GM19035 (cell line): ENCODE measurements at regions not wholly inside any gene's neighbourhood (a gene's known extent, or its start where the extent isn't known, plus 50 kb on each side); places are given as distances from the start of the nearest gene placed in this dataset.

Experiments used
- ATAC-seq: cut with Tn5 transposase; IDR thresholded peaks from one replicate; pipeline ENCODE4 v1.9.1; 2021; ENCODE audit not compliant: unreplicated experiment

DNA sequence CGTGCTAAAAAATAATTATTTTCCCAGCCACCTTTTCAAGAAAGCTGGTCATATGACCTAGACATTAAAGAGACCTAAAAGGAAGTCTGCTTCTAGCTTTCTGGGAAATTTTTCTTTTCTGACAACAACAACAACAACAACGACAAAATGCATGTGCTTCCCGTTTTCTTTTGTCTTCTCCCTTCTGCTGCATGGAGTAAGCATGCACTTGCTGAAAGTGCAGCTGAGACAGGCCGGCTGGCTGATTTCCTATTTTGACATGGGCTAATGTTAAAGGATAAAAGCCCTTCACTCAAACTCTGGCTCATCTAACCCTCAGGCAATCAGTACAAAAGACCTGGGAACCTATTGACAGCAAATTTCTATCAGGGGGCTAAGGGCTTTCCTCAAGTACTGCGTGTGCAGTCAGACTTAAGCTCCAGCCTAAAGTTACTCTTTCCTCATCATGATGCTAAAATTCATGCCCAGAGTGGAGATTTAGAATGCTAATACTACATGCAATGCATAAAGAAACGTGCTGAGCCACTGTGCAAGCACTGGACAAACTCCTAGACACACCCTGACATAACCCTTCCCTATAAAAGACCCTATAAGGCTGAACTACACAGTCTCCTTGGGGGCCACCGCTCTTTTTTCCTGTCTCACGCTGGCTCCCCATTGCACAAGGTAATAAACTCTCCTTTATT lies 811.1 kb downstream of the UQCRFS1 start:
- ATAC-seq = no peak

DNA sequence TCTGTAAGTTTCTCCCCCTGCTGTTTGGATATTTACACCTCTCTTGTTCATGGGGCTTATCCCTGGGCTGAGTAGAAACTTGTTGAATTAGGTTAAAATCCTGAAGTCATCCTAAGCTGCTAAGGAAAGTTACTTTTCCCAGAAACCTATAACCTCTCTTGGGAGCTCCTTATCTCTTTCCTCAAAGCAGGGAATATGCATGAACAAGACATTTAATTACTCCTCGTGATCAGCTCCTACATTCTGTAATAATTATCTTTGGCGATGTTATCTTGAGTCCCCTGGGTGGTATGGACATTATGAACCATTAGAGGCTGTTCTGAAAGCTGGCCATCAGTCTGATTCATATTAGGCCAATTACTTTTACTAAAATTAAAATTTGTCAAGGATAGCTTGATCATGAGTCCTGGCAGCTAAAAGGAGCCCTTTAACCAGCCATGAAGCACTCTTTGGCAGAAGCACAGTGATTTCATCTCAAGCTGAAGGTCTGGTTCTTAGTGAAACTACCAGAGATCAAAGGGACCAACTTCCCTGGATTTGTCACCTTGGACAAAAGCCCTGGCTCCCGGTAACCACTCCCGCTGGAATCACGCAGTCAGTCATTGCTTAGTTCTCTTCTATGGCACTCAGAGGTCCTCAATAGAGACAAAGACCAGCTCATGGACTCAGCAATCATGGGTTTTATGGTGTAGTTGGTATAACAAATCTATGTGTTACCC lies 811.8 kb downstream of the UQCRFS1 start:
- ATAC-seq = no peak

DNA sequence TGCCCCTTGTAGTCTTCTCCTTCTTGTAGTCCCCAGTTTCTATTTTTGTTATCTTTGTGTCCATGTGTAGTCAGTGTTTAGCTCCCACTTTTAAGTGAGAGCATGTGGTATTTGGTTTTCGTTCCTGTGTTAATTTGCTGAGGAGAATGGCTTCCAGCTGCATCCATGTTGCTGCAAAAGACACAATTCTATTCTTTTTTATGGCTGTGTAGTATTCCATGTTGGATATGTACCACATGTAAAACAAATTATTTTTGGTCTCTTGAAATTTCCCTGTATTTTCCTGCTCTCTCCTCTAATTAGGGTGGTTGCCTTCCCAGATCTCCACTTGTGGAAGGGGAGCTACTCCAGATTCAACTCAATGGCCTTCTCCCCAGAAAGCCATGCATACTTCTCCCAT lies 813.8 kb downstream of the UQCRFS1 start:
- no peak for ATAC-seq

DNA sequence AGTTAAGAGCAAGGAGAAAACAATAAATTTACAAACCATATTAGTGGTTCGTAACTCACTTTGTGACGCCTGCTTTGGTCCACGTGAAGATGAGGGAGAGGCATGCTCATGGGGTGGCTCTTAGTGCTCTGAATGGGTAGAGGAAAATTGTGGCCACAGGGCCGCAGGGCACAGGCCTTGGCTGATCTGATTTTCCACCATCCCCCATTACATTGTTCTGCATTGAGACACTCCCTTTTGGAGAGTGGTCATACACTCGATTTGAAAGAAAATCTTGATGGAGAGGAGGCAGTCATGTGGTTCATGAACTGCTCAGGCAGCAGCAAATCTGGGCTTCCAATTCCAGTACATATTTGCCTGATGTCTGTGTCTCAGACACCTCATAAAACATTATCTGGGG lies 815.2 kb downstream of the UQCRFS1 start:
- ATAC-seq = no peak

DNA sequence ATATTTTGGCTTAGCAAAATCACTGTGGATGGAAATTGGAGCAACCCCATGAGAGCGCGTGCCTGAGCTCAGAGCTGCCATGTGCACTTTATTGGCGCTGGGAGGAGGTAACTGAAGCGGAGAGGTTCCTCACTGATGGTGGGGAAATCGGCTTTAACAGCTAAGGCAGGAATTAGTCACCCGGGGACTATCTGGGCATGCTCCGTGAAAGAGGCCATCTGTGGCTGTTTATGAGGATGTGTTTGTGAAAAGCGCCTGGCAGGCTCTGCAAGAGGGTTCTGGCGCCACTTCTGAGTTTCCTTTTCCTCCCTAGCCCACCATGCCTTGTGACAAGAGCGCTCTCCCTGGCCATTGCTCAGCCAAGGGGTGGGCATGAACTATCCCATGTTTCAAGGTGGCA lies 815.6 kb downstream of the UQCRFS1 start:
- no peak for ATAC-seq

DNA sequence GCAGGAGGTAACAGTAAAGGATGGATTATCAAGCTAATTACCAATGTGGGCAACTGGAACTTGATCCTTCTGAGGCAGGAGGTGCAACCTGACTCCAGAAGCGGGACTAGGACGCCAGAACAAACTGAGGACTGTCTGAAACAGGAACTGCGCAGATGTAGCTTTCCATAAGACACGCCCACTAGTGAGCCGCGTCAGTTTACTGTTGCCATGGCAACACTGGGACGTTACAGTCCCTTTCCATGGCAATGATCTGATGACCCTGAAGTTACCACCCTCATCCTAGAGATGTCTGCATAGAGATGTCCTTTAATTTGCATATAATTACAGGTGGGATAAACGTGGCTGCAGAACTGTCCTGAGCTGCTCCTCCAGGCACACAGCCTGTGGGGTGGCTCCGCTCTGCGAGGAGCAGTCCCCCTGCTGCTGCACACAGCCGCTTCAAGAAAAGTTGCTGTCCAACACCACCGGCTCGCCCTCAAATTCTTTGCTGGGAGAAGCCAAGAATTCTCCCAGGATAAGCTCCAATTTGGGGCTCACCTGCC lies 816.6 kb downstream of the UQCRFS1 start:
- ATAC-seq = no peak

DNA sequence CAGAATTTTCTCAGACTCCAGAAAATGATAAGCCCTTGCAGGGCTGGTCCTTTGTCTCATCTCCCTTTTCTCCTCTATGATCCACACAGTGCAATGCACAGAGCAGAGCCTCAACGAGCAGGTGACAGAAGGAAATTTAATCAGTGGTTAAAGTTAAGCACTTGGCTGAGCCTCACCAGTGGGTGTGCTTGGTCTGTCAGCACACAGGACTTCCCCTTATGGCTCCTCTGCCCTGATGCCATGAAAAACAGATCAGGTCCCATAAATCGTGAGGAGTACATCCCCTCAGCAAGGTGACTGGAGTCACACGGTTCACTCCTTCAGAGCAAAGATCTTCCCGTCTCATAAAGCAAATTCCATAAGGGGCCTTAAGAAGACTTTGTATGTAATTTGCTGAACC lies 818.2 kb downstream of the UQCRFS1 start:
- no peak for ATAC-seq

DNA sequence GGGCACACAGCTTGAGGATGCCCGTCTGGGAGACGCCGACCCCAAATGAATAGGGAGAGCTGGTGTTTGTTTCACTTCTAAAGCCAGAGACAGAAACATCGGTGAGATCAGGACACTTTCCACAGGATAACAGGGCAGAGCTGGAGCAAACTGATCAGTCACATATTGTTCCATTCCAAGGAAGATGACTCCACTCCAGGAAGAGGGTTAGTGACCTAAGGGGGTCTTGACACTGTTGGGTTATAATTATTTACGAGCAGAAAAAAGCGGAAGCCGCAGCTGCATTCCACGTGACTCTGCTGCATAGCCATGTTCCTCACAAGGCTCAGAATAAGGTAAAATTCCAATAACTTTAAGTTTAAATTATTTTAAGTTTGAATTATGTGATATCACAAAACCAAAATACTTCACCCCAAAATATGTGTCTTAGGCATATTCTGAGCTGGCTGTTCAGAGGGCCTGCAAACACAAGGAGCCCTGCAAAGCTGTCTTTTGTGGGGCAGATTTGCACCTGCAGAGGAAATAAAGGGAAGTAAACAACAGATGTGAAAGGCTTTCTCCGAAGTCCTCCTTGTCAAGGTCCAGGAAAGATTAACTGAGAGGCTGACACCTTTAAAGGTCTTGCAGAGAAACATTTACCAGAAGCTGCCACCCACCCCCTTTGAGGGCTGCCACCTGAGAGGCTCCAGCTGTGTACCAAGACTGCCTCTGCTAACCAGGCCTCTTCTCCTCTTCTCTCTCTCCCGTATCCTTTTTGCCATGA lies 819.2 kb downstream of the UQCRFS1 start:
- ATAC-seq = no peak

DNA sequence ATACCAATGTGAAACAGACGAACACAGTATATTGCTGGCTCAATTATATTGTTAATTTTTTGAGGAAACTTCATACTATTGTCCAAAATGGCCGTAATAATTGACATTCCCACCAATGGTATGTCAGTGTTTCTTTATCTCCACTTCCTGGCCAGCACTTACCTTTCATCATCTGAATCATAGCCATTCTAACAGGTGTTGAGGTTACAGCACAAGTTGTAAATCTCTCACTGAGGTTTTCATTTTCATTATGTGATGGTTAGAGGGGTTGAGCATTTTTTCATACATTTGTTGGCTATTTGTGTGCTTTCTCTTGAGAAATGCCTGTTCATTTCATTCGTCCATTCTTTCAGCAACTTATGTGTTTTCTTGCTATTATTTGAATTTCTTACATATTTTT lies 824.0 kb downstream of the UQCRFS1 start:
- ATAC-seq = no peak

DNA sequence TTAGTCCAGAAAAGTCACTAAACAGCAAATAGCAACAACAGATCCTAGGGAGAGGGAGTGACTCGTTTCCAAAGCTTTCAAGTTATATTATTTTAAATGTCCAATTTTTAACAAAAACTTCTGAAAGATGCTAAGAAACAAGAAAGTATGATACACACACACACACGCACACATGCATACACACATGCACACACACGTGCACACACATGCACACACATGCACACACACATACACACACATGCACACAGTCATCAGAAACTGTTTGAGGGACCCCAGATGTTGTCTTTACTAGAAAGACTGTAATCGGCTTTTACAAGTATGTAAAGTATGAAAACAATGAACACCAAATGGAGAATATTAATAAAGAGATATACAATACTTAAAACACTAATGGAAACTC lies 825.4 kb downstream of the UQCRFS1 start:
- ATAC-seq = no peak

DNA sequence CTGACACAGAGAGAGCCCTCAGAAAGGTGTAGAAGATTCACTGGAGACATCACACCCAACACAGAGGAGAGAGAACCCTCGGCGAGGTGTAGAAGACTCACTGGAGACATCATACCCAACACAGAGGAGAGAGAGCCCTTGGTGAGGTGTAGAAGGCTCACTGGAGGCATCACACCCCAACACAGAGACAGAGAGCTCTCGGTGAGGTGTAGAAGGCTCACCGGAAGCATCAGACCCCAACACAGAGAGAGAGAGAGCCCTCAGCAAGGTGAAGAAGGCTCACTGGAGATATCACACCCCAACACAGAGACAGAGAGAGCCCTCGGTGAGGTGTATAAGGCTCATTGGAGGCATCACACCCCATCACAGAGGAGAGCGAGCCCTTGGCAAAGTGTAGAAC lies 826.5 kb downstream of the UQCRFS1 start:
- no peak for ATAC-seq

DNA sequence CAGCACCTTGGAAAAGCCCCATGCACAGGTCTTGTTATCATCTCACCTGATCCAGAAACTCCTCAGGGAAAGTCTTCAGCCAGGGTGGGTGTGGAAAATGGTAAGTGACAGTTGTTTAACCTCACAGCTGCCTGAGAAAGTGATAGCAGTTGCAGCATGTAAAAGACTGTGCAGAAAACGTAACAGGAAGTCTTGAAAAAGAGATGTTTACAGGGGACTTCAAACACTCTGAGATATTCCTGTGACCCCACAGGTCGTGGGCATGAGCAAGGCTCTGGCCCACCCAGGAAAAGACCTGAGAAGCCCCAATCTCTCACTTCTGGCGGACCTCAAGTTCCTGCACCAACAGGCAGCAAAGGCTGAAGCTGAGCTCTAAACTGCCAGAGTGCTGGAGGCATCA lies 826.9 kb downstream of the UQCRFS1 start:
- ATAC-seq = no peak

DNA sequence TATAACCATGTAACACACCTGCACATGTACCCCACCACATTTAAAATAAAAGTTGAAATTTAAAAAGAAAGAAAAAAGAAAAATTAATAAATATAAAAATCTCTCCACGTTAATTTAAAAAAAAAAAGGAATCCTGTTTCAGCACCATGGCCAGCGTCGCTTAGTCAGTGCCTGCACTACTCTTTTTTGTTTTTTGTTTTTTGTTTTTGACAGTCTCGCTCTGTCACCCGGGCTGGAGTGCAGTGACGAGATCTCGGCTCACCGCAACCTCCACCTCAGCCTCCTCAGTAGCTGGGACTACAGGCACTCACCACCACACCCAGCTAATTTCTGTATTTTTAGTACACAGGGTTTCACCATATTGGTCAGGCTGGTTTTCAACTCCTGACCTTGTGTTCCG lies 835.9 kb downstream of the UQCRFS1 start:
- no peak for ATAC-seq

DNA sequence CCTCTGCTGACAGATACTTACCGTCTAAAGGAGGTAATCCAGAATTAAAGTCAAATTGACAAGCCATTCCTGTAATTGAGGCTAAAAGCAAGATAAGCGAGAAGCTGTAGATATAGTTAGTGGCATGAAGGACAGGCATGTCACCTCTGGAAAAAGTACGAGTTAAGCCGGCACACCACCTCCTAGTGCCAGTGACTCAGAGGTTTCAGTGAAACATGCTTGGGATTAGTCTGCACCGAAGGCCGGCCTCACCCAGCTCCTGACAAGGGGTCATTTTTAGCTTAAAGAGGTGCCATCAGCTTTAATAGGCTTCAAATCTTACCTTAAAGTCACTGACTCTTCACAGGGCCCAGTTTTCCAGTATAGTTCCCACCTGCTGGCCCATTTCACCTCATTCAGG lies 838.0 kb downstream of the UQCRFS1 start:
- ATAC-seq = no peak

DNA sequence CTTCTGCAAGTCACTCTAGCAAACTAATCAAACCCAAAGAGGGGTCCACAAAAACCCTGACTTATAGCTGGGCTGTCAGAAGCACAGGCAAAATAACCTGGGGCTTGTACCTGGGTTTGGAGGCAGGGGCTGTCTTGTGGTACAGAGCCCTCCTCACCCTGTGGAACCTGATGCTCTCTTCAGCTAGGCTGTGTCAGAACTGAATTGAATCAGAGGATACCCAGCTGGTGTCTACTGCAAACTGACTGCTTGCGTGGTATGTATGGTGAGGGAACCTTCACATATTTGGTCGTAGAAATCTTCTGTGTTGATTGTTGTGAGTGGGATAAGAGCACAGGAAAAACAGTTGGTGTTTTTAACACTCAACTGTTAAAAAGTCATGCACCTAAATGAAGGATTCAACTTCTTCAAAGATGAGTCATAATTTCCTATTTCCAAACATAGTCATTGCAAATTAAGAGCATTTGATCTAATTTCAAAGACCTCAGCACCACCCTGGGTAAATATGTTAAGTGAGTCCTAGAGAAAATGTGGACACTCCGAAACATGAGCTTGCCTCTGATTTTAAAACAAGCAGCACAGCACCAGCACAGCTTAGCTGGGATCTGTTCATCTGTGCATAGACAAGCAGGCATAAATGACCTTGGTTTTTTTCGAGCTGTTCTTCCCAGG lies 840.2 kb downstream of the UQCRFS1 start:
- no peak for ATAC-seq

DNA sequence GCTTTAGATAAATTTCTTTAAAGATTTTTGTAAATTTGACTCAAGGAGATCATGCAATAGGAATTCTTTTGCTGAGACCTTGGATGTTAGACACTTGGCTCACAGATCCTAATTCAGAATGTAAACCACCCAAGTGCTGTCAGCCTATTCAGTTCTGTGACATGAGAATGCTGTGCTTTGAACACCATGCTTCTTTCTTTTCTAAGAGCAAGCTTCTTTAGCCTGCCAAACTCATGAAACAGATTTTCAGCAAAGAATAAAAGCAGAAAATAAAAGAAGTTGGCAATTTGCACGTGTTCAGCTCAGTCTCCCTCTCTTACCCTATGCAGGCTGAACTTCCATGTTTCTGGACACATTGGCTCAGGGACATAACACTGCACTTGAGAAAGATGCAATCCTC lies 845.8 kb downstream of the UQCRFS1 start:
- ATAC-seq = no peak

DNA sequence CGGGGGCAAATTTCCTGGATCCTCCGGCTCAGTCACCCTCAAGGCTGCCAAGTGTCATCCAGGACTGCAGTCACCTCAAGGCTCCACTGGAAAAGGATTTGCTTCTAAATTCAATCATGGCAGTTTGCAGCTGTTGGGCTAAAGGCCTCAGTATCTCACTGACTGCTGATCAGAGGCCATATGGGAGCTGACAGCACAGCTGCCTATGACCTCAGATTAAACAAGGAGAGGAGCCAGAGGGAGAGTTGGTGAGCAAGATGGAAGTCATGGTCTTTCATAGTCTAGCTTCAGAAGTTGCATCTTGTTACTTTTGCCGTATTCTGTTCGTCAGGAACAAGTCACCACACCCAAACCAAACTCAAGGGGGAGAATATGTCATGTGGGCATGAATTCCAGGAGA lies 849.7 kb downstream of the UQCRFS1 start:
- no peak for ATAC-seq

DNA sequence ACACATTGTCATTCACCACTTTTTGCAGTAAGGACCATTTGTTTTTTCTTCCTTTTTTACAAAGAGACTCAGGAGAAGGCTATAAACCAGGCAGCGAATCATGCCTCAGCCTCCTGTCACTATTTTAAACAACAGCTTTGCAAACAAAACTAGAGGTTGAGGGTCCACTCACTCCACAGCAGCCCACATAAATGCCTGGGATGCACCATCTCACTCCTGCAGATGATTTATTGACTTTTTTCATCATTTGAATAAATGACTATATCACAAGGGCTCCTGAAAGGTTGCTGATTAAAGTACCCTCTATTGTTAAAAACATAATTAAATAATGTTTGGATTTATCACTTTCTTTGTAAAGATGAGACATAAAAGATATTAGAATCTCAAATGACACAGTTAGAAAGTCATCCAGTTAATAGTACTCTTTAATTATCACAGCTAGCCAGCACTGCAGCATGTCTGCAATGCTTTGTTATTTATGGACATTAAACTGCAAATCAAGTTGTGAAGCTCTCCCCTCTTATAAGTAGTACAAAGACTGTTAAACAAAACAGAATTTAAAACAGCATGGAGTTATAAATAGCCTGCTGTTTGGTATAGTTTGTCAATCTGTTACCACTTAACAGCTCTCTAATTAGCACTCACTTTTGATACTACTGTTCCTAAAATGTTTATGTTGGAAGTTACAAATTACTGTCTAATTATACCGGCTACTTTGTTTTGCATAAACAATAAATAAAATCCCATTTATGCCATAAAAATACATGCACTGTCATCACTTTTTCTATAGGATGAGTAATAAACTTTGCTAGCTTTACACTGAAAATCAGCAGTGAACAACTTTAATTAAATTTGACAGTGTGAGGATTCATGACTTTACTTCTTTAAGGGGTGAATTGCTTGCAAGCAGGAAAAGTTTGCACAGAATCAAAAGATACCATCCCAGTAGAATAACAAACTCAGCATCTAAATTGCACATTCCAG lies 853.2 kb downstream of the UQCRFS1 start:
- ATAC-seq = no peak

DNA sequence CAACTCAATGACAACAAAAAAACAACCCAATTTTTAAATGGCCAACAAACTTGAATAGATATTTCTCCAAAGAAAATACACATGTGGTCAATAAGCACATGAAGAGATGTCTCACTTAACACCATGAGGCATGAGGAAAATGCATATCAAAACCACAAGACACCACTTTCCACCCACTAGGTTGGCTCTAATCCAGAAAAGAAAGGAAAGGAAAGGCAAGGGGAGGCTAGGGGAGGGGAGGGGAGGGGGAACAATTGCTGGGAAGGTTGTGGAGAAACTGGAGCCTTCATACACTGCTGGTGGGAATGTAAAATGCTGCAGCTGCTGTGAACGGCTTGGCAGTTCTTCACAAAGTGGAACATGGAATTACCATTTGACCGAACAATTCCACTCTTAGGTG lies 854.3 kb downstream of the UQCRFS1 start:
- no peak for ATAC-seq

DNA sequence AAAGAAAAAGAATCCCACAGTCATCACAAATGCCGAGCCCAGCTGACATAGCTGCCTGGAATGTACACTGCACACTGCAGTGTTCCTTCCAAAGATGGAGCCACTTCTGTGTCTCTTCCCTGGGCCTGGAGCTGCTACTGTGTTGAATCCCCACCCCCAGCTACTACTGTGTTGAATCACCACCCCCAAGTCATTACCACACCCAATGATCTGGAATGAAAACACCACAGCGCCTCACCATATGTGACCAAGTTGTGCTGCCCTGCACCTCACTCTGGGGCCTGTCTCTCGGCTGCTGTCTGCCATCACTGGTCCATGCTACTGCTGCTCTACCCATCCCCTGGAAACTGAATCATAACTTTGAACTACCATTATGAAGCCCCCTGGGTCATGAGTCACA lies 861.2 kb downstream of the UQCRFS1 start:
- no peak for ATAC-seq
